ENCODE measurements at regions not wholly inside any gene's neighbourhood (a gene's known extent, or its start where the extent isn't known, plus 50 kb on each side); places are given as distances from the start of the nearest gene placed in this dataset.
"Not testable (repeated sequence)": the region's sequence is repeated elsewhere in the genome, so short reads cannot be mapped to it uniquely, and the experiment has no call there.

DNA sequence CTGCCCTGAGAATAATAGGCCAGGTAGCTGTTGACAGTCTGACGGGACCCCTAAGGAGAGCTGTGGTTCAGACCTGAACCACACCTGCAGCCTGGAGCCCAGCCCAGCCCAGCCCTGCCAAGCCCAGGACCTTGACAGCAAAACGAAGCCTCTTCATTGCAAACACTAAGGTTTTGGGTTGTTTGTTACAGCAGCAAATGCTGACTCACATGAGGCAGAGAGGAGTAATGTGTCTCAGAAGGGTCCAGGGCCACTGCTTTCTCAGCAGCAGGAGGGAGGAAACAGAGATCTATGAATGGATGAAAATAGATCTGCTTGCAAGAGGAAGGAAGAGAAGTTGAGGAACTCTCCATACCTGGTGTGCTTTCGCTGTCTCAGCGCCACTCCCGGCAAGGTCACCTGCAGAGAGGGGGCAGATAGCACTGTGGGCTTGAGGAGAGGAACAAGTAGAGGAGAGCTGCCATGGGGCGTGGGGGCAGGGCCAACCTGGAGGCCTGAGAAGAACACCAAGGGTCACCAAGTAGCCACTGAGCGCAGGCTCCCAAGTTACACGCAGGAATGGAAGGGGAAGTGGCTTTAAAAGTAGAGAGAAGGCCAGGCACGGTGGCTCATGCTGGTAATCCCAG lies 127.2 kb downstream of the ZNF281 start:
- DNase-seq (ENCODE audit: low spot score): no peak

DNA sequence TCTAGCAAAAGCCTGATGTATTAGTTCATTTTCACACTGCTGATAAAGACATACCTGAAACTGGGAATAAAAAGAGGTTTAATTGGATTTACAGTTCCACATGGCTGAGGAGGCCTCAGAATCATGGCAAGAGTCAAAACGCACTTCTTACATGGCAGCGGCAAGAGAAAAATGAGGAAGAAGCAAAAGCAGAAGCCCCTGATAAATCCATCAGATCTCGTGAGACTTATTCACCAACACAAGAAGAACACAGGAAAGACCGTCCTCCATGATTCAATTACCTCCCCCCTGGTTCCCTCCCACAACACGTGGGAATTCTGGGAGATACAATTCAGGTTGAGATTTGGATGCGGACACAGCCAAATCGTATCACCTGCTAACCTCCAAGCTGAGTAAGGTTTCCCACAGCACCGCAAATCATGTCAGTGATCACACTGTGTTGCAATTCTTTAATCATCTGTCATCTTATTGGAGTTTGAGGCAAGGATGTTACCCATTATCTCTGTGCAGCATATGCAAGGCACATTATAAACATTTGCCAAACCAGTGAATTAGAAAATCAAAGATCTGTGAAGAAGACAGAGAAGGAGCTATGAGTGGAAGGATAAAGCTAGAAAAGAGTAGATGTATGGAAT lies 128.5 kb downstream of the ZNF281 start:
- DNase-seq (ENCODE audit: low spot score): no peak

DNA sequence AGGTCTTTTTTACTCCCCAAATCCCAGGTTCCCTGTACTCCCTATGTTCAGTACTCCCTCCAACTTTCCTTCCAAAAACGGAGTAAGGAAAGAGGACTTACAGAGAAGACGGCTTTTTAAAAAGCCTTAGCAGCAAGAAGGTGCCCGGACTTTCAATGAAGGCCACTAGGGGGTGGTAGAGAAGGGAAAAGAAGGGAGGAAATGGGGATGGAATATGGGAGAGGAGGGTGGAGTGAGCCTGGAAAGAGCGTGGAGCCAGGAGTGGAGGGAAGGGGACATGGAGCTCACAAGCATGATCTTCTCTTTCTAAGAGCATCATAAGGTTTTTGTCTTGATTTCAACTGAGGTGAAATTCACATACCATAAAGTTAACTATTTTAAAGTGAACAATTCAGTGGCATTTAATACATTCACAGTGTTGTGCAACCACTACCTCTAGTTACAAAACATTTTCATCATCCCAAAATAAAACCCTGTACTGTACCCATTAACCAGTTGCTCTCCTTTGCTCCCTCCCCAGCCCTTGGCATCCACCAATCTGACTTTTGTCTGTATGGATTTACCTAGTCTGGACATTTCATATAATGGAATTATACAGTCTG lies 129.9 kb downstream of the ZNF281 start:
- peak; percentile 78 for DNase-seq (ENCODE audit: low spot score)

DNA sequence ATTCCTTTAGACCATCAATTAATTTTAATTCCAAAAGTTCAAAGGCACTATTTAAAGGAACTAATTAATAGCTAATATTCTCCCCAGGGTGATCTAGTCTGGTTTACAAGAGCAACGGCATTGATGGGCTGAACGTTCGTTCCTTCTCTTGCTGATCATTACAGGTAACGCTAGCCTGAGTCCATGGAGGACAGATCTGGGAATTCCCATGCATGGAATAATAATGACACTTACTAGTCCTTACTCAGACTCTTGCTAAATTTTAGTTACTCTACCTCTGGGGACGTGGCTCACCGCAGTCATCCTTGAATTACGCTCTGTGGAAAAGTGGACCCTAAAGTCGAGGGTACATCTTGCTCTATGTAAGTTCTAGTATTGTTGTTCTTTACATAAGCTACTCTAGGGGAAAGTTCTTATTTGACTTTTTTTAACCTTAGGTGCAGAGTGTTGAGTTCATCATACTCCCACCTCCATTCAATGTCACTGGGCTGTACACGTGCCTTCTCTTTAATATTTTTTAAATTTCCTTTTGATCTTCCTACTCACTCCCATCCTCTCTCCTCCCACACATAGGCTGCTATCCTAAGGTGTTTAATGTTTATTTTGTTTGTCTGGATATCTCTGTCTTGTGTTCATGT lies 133.9 kb downstream of the ZNF281 start:
- no peak for DNase-seq (ENCODE audit: low spot score)

DNA sequence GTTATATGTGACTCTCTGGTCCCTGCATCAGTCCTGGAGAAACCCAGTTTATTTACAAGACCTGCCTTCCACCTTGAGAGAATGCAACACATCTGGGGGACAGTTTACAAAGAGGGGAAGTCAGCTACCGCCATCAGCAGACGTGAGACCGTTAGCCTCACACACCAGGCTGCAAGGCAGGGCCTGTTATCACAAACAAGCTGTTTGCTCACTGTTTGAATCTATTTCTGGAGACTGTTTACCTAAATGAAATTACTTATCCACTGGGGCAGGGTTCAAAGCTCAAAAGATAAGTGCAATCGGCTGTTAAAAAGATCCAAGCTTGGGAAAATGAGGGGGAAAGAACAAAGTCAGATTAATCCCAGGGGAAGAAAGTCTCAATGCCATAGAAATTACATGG lies 134.4 kb downstream of the ZNF281 start:
- DNase-seq (ENCODE audit: low spot score): no peak

DNA sequence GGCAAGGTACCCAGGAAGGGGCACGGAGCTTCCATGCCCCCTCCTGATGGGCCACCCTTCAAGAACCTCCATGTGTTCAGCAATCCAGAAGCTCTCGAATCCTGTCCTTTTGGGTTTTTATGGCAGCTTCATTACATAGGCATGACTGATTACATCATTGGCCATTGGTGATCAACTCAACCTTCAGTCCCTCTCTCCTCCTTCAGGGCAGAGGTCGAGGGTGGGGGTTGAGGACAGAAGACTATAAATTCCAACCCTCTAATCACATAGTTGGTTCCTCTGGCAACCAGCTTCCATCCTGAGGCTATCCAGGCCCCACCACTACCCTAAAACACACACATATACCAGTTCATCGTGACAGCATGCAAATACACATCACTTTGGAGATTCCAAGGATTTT lies 135.7 kb downstream of the ZNF281 start:
- DNase-seq (ENCODE audit: low spot score): no peak

DNA sequence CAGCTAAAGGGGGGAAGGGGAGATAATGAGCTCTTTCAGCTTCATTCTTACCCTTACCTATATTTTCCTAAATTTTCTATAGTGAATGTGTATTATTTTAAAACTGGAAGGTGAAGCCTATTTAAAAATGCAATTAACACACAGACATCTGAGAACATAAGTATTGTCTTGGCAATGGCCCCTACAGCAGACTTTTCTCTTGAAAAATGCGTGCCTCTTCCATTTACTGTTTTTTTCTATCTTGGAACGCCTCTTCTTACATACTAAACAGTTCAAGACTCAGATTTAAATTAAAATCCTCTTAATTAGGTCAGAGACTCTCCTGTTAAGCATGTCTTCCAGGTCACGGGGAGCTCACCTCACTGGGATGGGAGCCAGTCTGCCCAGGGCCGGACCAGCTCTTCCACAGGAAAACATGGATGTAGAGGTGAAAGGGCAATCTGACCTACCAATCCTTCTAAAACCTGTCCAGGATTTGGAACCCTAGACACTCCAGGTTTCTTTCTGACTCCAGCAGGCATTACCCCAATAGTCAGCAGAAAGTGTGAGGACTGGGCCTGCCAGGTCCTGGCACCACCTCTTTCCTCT lies 137.3 kb downstream of the ZNF281 start:
- no peak for DNase-seq (ENCODE audit: low spot score)

DNA sequence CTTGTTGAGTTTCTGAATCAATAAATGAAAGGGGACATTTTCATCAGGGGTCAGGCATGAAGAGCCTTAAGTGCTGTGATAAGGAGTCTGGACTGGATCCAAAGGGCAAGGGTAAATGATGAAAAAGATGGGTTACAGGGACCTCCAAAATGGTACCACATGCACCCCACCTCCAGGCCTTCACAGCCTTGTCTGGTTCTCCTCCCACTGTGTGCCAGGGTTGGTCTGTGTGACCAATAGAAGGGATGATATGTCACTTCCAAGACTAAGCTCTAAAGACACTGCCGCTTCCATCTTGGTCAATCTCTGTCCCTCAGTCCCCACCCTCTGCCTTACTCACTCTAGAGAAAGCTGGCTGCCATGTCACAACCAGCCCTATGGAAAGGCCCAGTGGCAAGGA lies 140.6 kb downstream of the ZNF281 start:
- no peak for DNase-seq (ENCODE audit: low spot score)

DNA sequence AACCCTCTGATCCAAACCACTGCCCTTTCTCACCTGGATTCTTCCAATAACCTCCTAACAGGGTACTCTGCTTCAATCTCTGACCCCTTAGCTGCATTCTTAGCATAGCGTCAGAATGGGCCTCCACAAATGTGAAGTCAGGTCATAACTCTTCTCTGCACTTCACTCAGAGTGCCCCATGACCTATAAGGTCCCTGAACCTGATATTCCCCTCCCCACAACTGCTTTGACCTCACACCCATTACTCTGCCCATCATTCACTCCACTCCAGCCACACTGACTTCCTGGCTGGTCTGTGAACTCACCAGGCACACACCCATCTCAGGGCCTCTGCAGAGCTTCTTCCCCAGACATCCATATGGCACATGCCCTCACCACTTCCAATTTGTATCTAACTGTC lies 141.9 kb downstream of the ZNF281 start:
- no peak for DNase-seq (ENCODE audit: low spot score)

DNA sequence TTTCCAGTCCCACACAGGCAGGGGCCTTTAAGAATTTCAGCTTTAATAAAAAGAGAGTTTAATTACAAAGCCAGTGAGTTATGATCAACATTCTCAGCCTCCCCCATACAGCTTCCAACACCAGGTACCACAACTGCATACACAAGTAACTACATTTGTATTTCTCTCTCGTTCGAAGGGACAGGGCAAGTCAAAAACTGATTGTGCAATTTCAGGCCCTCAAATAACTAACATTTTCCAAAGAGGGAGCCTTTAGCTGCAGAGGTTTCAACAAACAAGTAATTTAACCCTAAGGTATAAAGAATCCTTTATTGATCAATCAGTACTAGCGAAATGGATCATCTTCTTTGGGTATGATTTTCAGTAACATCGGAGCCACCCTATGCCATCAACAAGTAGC lies 142.4 kb downstream of the ZNF281 start:
- no peak for DNase-seq (ENCODE audit: low spot score)

DNA sequence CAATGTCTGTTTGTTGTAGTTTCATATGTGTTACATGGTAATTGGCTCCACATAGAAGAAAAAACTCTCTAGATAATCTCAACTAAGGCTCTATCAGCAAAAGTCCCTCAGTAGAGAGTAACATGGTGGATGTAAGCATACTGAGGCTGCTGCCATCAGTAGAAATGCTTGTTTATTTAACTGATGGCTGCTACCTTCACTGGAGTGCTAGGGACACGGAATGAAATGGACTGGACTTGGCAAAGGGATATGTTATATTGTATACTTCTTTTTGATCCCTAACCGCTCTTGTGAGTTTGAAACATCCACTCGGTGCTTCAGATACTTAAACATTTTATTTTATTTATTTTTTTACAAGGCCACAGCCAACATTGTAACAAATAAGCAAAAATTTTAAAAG lies 143.0 kb downstream of the ZNF281 start:
- no peak for DNase-seq (ENCODE audit: low spot score)

DNA sequence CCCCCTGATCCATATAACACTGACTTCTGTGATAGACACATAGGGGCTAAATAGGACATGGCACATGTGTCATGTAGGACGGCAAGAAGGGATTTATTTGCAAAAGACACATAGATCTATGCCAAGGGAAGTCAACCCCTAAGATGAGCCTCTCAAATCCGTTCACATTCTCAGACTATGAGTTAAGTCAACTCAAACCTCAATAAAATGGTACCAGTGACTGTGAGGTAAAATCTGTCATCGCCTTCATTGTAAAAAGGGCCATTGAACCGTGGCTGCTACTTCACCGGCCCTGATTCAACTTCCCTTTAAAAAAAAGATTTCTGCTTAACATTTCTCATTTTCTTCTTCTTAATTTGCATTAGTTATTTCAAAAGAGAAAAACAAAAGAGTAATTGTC lies 144.0 kb downstream of the ZNF281 start:
- DNase-seq (ENCODE audit: low spot score): no peak

DNA sequence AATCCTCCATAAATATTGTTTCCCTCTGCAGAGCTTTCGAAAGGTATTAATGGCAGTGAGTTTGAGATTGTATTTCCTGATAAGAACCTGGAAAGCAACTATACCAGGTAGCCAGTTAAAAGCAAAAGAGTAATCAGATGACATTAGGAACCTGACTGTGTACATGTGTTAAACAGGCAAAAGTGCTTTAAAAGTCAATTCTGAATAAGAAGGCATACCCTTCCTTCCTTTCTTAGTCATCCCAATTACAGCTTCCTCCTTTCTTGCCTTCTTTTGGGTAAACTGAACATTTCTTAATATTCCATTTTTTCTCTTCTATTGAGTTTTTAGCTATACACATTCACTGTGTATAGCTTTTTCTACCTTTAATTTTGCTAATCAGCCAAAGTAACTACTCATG lies 144.7 kb downstream of the ZNF281 start:
- no peak for DNase-seq (ENCODE audit: low spot score)

DNA sequence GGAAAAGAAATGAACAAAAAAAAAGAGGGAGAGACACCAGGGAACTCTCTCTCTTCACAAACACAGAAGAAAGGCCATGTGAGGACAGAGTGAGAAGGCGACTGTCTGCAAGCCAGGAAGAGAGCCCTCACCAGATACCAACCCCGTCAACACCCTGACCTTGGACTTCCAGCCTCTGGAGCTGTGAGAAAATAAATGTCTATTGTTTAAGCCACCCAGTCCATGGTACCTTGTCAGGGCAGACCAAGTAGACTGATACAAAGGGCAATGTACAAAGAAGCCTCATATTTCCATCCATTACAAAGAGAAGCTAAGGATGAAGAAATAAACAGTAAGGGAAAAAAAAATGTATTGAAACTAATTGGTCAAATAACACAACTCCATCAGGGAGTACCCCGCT lies 146.6 kb downstream of the ZNF281 start:
- no peak for DNase-seq (ENCODE audit: low spot score)

DNA sequence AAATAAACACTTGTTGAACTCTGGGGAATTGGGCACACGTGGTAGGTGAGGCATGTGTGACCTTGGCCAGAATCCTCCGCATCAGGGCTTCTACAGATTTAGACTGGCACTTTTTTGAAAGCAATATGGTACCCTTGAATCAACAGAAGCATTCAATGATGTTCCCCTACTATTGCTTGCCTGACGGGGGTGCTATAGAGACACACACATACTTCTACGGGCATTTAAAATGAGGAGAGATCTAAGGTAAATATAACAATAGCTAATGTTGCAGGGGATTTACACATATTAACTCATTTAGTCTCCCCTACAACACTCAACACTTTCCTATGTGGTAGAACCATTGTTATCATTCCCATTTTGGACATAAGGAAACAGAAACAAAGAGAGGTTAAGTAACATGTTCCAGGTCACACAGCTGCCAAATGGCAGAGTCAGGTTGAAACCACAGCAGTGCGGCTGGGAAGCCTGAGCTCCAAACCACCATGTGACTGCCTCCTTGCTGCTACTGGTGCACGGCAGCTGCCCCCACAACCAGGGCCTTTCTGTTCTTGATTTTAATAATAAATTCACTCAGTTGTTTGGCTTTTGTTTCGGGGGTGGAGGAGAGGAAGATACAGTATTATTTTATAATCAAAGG lies 147.4 kb downstream of the ZNF281 start:
- DNase-seq (ENCODE audit: low spot score): no peak

DNA sequence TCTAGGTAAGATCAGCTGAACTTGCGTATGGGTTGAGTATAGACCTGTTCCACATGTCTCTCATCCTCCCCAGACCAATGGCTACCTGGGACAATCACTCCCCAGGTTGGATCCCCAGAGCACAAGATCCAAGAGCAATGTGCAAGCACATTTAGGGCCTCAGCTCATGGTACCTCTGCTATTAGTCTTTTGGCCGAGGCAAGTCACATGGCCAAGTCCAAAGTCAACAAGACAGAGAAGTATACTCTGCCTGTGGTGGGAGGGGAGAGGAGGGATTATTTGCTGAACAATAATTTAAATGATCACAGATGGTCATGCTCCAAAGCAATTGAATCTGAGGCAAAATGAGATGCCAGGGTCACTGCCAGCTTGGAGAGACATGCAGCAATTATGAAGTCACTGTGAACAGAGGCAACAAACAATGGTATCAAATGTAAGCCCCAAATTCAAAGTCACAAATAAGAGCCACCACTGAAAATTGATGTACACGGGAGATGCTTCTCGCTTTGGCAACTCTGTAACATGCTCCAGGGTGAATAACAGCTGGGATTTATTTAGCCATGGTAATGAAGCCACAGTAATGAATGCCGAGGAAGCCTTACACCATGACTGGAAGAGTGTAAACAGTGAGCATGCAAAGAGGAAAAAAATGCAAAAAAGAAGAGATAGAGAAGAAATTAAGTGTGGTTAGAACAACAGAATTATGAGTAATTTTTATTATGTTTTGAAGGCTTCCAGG lies 149.1 kb downstream of the ZNF281 start:
- no peak for DNase-seq (ENCODE audit: low spot score)

DNA sequence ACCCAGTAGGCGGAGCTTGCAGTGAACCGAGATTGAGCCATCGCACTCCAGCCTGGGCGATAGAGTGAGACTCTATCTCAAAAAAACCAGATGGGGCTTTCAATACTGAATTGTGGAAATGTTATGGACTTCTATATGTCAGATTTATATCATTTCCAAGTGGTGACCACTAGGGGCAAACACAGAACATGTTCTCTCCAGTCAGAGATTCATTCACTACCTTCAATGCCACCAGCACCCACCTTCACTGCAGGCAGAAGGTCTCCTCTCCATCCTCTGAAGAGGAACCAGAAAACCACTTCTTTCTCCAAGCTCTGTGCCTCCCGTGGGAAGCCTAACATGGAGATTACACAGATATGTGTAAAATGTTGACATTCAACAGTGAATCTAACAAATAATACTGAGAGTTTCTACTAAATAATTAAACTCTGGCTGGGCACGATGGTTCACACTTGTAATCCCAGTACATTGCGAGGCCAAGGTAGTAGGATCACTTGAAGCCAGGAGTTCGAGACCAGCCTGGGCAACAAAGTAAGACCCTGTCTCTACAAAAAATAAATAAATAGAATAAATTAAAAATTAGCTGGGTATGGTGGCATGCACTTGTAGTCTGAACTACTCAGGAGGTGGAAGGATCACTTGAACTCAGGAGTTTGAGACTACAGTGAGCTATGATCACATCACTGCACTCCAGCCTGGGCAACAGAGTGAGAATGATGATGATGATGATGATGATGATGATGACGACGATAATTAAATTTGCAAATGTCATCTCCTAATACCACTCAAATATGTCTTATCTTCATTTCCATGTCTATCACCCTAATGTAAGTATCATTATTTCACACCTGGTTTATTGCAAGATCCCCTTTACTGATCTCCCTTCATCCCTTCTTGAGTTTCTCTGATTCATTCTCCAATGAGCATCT lies 151.1 kb downstream of the ZNF281 start:
- DNase-seq (ENCODE audit: low spot score): peak; percentile 51

DNA sequence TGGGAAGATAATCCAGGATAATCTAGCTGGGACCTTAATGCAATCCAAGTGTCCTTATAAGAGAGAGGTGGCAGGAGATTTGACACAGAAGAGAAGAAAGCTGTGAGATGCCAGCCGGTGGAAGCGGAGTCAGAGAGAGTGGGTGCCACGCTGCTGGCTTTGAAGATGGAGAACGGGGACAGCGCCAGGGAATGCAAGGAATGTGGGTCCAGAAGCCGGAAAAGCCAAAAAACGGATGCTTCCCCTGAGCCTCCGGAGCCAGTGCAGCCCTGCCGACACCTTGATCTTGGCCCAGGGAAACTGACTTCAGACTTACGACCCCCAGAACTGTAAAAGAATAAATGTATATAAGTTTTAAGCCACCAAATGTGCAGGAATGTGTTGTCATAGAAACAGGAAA lies 152.6 kb downstream of the ZNF281 start:
- DNase-seq (ENCODE audit: low spot score): no peak

DNA sequence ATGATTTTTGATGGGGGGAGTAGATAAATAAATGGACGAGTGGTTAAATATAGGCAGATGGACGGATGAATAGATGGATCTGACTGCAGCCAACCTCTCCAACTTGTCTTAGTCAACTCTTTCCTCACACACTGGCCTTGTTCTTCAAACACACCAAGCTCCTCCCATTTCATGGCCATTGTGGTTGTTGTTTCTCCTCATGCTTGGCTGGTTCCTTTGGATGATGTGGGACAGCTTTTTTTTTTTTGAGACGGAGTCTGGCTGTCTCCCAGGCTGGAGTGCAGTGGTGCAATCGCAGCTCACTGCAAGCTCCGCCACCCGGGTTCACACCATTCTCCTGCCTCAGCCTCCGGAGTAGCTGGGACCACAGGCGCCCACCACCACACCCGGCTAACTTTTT lies 155.2 kb downstream of the ZNF281 start:
- not testable (repeated sequence) for DNase-seq (ENCODE audit: low spot score)

DNA sequence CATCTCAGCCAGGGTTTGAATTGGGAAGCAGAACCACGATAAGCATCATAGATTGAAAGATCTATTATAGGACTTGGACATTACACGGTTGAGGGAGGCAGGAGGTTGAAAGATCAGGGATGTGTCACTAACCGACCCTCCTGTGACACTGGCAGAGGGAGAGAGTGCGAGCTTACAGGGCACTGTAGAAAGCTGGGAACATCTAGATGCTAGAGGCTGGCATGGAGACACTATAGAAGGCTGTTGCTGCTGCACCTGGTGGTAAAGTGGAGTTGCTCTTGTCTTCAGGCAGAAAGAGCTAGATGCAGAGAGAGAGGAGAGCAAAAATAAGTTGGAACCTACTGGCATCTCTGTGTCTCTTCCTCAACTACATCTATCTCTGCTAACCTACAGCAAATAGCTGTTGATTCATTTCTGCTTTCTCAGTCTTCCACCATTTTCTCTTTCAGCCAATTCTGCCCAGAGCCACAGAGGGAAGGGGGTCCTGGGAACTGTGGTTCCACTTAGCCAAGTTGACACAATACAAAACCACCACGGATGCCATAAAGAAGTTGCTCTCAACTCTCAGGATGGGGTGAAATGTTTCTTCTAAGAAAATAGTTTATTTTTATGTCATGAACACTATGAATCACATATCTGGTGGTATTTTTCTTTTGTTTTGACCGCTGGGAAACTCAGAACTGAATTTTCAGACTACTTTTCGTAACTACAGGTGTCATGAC lies 155.9 kb downstream of the ZNF281 start:
- DNase-seq (ENCODE audit: low spot score): no peak
